ENCODE measurements at regions not wholly inside any gene's neighbourhood (a gene's known extent, or its start where the extent isn't known, plus 50 kb on each side); places are given as distances from the start of the nearest gene placed in this dataset.

GRCh38 chr7:33760146-33760545 lies 145.2 kb upstream of the BMPER start:
- DNase-seq = no peak
- H3K9me3 ChIP-seq (ENCODE audit: severe bottlenecking) = no peaks in the 10 kb centered on the region
- no peak overlapping the region for H3K4me3 ChIP-seq (ENCODE audit: low read depth, low read length)
- no peak for TF ChIP-seq CTCF (IDR thresholded peaks at IDR 0.05; ENCODE audit: low read depth, low read length)
- no peaks in the 10 kb centered on the region for H3K27me3 ChIP-seq (ENCODE audit: insufficient read depth, low read depth, severe bottlenecking)
- H3K27ac ChIP-seq = no peak overlapping the region
- H3K36me3 ChIP-seq = no peaks in the 10 kb centered on the region

DNA sequence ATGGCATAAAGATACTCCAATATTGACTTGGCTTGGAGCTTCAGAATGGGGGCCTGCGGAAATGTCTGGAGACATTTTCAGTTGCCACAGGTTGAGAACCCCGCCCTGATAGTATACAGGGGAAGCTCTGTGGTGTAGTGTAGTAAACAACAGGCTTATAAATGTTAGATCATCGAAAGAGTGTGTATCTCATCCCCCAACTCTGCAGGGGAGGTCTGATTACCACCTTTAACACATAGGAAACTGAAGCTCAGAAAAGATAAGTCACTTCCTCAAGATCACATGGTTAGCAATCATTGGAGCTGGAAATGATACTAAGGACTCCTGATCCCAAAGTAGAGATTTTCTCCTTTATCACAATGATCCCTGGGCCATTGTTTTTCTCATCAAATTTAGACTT lies 144.5 kb upstream of the BMPER start:
- no peak for TF ChIP-seq CTCF (IDR thresholded peaks at IDR 0.05; ENCODE audit: low read depth, low read length)
- no peak for DNase-seq
- no peak overlapping the region for H3K27ac ChIP-seq
- H3K36me3 ChIP-seq = no peaks in the 10 kb centered on the region
- H3K27me3 ChIP-seq (ENCODE audit: insufficient read depth, low read depth, severe bottlenecking) = no peaks in the 10 kb centered on the region
- H3K4me3 ChIP-seq (ENCODE audit: low read depth, low read length) = no peak overlapping the region
- H3K9me3 ChIP-seq (ENCODE audit: severe bottlenecking) = no peaks in the 10 kb centered on the region

GRCh38 chr7:33761449-33762080 lies 143.8 kb upstream of the BMPER start:
- no peaks in the 10 kb centered on the region for H3K36me3 ChIP-seq
- TF ChIP-seq CTCF (IDR thresholded peaks at IDR 0.05; ENCODE audit: low read depth, low read length) = no peak
- no peak overlapping the region for H3K27ac ChIP-seq
- H3K27me3 ChIP-seq (ENCODE audit: insufficient read depth, low read depth, severe bottlenecking) = no peaks in the 10 kb centered on the region
- no peak for DNase-seq
- H3K4me3 ChIP-seq (ENCODE audit: low read depth, low read length) = no peak overlapping the region
- no peaks in the 10 kb centered on the region for H3K9me3 ChIP-seq (ENCODE audit: severe bottlenecking)

- H3K36me3 ChIP-seq = no peaks in the 10 kb centered on the region
- no peaks in the 10 kb centered on the region for H3K27me3 ChIP-seq (ENCODE audit: insufficient read depth, low read depth, severe bottlenecking)
- DNase-seq = no peak
- H3K9me3 ChIP-seq (ENCODE audit: severe bottlenecking) = no peaks in the 10 kb centered on the region
- no peak for TF ChIP-seq CTCF (IDR thresholded peaks at IDR 0.05; ENCODE audit: low read depth, low read length)
- no peak overlapping the region for H3K27ac ChIP-seq
- H3K4me3 ChIP-seq (ENCODE audit: low read depth, low read length) = no peak overlapping the region
Measured at GRCh38 chr7:33762151-33762910, 143.0 kb upstream of the BMPER start.

DNA sequence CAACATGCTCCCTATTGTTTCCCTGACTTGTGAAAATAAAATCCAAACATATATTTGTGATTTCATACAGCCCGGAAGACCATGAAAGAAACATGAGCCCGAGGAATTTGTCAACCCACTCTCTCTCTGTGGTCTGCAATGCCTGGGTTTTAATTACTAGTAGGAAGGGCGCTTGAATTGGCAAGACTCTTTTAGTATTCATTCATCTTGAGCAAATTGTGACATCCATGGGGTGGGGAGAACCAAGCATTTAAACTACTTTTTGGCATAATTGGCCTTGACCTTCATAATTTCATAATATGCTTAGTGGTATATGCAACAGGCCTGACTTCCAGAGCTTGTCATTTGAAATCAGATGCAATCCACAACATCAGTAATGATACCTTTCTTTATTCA lies 142.4 kb upstream of the BMPER start:
- H3K9me3 ChIP-seq (ENCODE audit: severe bottlenecking) = no peaks in the 10 kb centered on the region
- TF ChIP-seq CTCF (IDR thresholded peaks at IDR 0.05; ENCODE audit: low read depth, low read length) = no peak
- H3K27ac ChIP-seq = no peak overlapping the region
- no peaks in the 10 kb centered on the region for H3K27me3 ChIP-seq (ENCODE audit: insufficient read depth, low read depth, severe bottlenecking)
- no peak for DNase-seq
- H3K36me3 ChIP-seq = no peaks in the 10 kb centered on the region
- no peak overlapping the region for H3K4me3 ChIP-seq (ENCODE audit: low read depth, low read length)
